Fibroblast of lung (primary cell): ENCODE measurements at regions not wholly inside any gene's neighbourhood (a gene's known extent, or its start where the extent isn't known, plus 50 kb on each side); places are given as distances from the start of the nearest gene placed in this dataset.

ENCODE experiments used
- DNase-seq, 2 donors: peaks; one replicate each; pipeline versions ENCODE4 v3.0.0 to v3.0.0-alpha.2; 2010; ENCODE audit warnings: low read depth in 2 of 2
- H2AFZ ChIP-seq: 2 replicates; pipeline ENCODE4 v1.5.1; 2012; ENCODE audit warnings: low read length, control low read depth, inconsistent platforms
- H3K27ac ChIP-seq: 2 replicates; pipeline ENCODE4 v1.5.1; 2011; ENCODE audit warnings: low read length, control low read depth; ENCODE audit not compliant: insufficient read depth
- H3K27me3 ChIP-seq: 2 replicates; pipeline ENCODE4 v1.5.1; 2011; ENCODE audit warnings: mild to moderate bottlenecking, low read length; ENCODE audit not compliant: control insufficient read depth, insufficient read depth
- H3K36me3 ChIP-seq: 2 replicates; pipeline ENCODE4 v1.5.1; 2011; ENCODE audit warnings: low read length; ENCODE audit not compliant: control insufficient read depth, insufficient read depth
- H3K4me1 ChIP-seq: 2 replicates; pipeline ENCODE4 v1.5.1; 2011; ENCODE audit warnings: low read length; ENCODE audit not compliant: control insufficient read depth, insufficient read depth; ENCODE audit errors: extremely low read depth
- H3K4me2 ChIP-seq: 2 replicates; pipeline ENCODE4 v1.5.1; 2011; ENCODE audit warnings: low read length, control low read depth; ENCODE audit not compliant: insufficient read depth; ENCODE audit errors: extremely low read depth
- H3K4me3 ChIP-seq, 4 experiments: fragments of 200-600 bp in 1 of 4; sonication (generic) in 1 of 4; replicated peaks in 1 of 4; 2 replicates each; pipeline ENCODE4 v1.5.1; 2011 to 2016; ENCODE audit warnings: low read length in 4 of 4, low read depth in 3 of 4, mild to moderate bottlenecking in 3 of 4, control low read depth in 2 of 4, inconsistent platforms in 1 of 4, mixed read lengths in 1 of 4; ENCODE audit not compliant: insufficient read depth in 1 of 4; ENCODE audit errors: control extremely low read depth in 1 of 4
- H3K79me2 ChIP-seq: 2 replicates; pipeline ENCODE4 v1.5.1; 2012; ENCODE audit warnings: mild to moderate bottlenecking, low read length, inconsistent platforms; ENCODE audit not compliant: control insufficient read depth, insufficient read depth
- H3K9ac ChIP-seq: 2 replicates; pipeline ENCODE4 v1.5.1; 2011; ENCODE audit warnings: mild to moderate bottlenecking, low read length, control low read depth; ENCODE audit not compliant: insufficient read depth
- H3K9me3 ChIP-seq: 2 replicates; pipeline ENCODE4 v1.5.1; 2012; ENCODE audit warnings: low read depth, low read length; ENCODE audit not compliant: control insufficient read depth, insufficient read depth
- H4K20me1 ChIP-seq: 2 replicates; pipeline ENCODE4 v1.5.1; 2011; ENCODE audit warnings: low read length; ENCODE audit not compliant: control insufficient read depth, insufficient read depth; ENCODE audit errors: extremely low read depth
- EZH2 ChIP-seq: IDR thresholded peaks from 2 replicates; pipeline ENCODE4 v1.5.1; 2012; ENCODE audit warnings: low read length, control low read depth, mild to moderate bottlenecking; ENCODE audit errors: missing control alignments
- TF ChIP-seq, protein P1 (sequence below), 2 donors: IDR thresholded peaks in 1 of 2; conservative IDR thresholded peaks in 1 of 2; 1 replicate in 1 of 2; 2 replicates in 1 of 2; pipeline ENCODE4 v1.5.1; 2011 to 2012; ENCODE audit warnings: low read length in 2 of 2, control low read depth in 1 of 2, inconsistent platforms in 1 of 2, low read depth in 1 of 2, mild to moderate bottlenecking in 1 of 2

DNA sequence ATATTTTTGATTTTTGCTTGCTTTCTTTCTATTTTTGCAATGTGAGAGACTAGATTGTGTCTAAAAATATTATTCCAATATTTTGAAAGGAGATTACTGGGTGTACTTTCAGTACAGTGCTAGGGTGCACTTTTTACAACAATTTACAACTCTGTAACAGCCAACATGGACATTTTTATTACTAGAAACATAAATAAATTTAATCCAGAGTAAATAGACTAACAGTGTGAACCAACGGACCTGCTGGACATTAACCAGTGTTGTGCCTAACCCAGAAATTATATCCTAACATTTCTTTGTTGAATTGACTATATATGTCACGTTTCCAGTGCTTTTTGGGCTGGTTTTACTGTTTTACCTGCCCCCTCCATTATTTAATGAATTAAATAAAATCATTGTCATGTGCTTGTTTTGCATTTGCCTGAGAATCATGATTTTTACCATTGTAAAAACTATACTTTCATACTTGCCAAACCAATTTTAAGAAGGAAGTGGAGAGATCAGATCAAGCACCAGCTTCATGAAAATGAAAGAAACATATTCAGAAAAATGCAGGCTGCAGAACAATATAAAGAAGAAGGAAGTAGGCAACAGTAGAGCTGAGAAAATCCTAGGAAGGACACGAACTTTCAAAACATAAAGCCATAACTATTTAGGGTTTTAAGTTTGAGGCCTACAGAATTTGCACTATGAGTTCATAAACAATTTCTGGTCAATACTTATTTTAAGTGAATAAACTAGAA lies 400.8 kb upstream of the PIK3R1 start:
- DNase-seq = no peak
- H3K4me3 ChIP-seq = no peak overlapping the region
- no peak overlapping the region for H3K27ac ChIP-seq
- H3K27me3 ChIP-seq = no peaks in the 10 kb centered on the region
- TF ChIP-seq EZH2 = no peak
- TF ChIP-seq, protein P1, sequence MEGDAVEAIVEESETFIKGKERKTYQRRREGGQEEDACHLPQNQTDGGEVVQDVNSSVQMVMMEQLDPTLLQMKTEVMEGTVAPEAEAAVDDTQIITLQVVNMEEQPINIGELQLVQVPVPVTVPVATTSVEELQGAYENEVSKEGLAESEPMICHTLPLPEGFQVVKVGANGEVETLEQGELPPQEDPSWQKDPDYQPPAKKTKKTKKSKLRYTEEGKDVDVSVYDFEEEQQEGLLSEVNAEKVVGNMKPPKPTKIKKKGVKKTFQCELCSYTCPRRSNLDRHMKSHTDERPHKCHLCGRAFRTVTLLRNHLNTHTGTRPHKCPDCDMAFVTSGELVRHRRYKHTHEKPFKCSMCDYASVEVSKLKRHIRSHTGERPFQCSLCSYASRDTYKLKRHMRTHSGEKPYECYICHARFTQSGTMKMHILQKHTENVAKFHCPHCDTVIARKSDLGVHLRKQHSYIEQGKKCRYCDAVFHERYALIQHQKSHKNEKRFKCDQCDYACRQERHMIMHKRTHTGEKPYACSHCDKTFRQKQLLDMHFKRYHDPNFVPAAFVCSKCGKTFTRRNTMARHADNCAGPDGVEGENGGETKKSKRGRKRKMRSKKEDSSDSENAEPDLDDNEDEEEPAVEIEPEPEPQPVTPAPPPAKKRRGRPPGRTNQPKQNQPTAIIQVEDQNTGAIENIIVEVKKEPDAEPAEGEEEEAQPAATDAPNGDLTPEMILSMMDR (conservative IDR thresholded peaks at IDR 0.05 in 1 of 2, IDR thresholded peaks at IDR 0.05 in 1 of 2; ENCODE audit: low read depth in 1 of 2, low read length in 2 of 2) = no peak
- no peaks in the 10 kb centered on the region for H3K36me3 ChIP-seq
- H3K4me1 ChIP-seq = no peaks in the 10 kb centered on the region
- no peaks in the 10 kb centered on the region for H4K20me1 ChIP-seq
- no peaks in the 10 kb centered on the region for H3K79me2 ChIP-seq
- H3K4me2 ChIP-seq = no peak overlapping the region
- H3K9me3 ChIP-seq = no peaks in the 10 kb centered on the region
- H3K9ac ChIP-seq = no peak overlapping the region
- H2AFZ ChIP-seq = no peak overlapping the region

DNA sequence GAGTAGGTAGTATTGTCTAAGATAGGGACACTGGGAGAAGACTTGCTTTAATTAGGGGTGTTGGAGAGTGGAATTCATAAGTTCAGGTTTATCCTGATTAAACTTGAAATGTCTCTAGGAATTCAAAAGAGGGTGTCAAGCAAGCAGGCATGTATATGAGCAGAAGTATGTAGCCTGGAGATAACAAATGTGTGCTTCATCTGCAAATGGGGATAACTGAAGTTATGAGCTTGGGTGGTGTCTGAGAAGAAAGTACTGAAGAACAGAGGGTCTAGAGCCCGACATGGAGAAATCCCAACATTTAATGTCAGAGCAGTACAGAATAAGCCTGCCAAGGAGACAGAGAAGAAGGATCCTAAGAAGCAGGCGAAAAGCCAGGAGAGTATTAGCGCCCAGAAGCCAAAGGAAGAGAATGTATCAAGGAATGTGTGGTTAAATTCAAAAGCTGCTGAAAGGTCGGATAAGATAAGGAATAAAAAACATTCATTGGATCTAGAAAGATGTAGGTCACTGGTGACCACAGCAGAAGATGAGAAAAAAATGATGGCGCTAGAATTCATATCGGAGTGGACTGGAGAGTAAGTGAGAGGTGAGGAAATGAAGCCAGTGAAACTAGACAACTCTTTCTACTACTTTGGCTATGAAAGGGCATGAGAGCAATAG lies 401.5 kb upstream of the PIK3R1 start:
- Histone ChIP-seq H3K4me2 (no peak overlapping the region), H3K36me3 (no peaks in the 10 kb centered on the region), H3K9me3 (no peaks in the 10 kb centered on the region), H3K27ac (no peak overlapping the region), H3K4me3 (no peak overlapping the region), H3K9ac (no peak overlapping the region), H3K4me1 (no peaks in the 10 kb centered on the region), H3K79me2 (no peaks in the 10 kb centered on the region), H4K20me1 (no peaks in the 10 kb centered on the region), H2AFZ (no peak overlapping the region), H3K27me3 (no peaks in the 10 kb centered on the region)
- peak in 1 of 2 donors; percentile 81 for DNase-seq
- TF ChIP-seq, protein P1 (conservative IDR thresholded peaks at IDR 0.05 in 1 of 2, IDR thresholded peaks at IDR 0.05 in 1 of 2; ENCODE audit: low read depth in 1 of 2, low read length in 2 of 2) = no peak
- TF ChIP-seq EZH2 = no peak

DNA sequence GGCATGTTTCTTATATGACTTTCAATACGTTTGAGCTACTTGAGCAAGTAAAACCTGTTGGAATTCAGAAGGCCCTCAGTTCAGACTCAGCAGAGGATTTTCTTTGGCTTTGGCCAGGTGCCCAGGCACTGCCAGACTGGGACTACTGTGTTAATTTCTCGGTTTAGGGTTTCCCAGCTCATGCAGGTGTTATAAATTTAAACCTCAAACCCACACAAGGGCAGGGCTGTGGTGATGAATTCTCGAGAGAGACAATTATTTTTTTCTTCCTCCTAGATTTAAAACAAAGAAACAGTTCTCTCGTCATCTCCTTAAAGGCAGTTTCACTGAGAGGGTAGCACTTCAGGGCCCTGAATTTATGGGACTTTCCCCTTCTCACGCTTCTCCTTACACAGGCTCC lies 406.0 kb upstream of the PIK3R1 start:
- H2AFZ ChIP-seq = no peak overlapping the region
- H3K4me2 ChIP-seq = no peak overlapping the region
- TF ChIP-seq, protein P1 (conservative IDR thresholded peaks at IDR 0.05 in 1 of 2, IDR thresholded peaks at IDR 0.05 in 1 of 2; ENCODE audit: low read depth in 1 of 2, low read length in 2 of 2) = no peak
- TF ChIP-seq EZH2 = no peak
- no peaks in the 10 kb centered on the region for H3K9me3 ChIP-seq
- no peaks in the 10 kb centered on the region for H3K4me1 ChIP-seq
- no peak overlapping the region for H3K9ac ChIP-seq
- H3K27me3 ChIP-seq = no peaks in the 10 kb centered on the region
- DNase-seq = peak in 1 of 2 donors; percentile 46
- no peak overlapping the region for H3K4me3 ChIP-seq
- H3K79me2 ChIP-seq = no peaks in the 10 kb centered on the region
- no peaks in the 10 kb centered on the region for H4K20me1 ChIP-seq
- H3K27ac ChIP-seq = no peak overlapping the region
- no peaks in the 10 kb centered on the region for H3K36me3 ChIP-seq
